ENCODE measurements at regions not wholly inside any gene's neighbourhood (a gene's known extent, or its start where the extent isn't known, plus 50 kb on each side); places are given as distances from the start of the nearest gene placed in this dataset.

- TF ChIP-seq, protein P1, sequence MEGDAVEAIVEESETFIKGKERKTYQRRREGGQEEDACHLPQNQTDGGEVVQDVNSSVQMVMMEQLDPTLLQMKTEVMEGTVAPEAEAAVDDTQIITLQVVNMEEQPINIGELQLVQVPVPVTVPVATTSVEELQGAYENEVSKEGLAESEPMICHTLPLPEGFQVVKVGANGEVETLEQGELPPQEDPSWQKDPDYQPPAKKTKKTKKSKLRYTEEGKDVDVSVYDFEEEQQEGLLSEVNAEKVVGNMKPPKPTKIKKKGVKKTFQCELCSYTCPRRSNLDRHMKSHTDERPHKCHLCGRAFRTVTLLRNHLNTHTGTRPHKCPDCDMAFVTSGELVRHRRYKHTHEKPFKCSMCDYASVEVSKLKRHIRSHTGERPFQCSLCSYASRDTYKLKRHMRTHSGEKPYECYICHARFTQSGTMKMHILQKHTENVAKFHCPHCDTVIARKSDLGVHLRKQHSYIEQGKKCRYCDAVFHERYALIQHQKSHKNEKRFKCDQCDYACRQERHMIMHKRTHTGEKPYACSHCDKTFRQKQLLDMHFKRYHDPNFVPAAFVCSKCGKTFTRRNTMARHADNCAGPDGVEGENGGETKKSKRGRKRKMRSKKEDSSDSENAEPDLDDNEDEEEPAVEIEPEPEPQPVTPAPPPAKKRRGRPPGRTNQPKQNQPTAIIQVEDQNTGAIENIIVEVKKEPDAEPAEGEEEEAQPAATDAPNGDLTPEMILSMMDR (IDR thresholded peaks at IDR 0.05; ENCODE audit: low read depth, low read length) = no peak
- no peak overlapping the region for H3K4me3 ChIP-seq (replicated peaks in 1 of 2; ENCODE audit: low read depth in 2 of 2, low read length in 2 of 2)
- DNase-seq (ENCODE audit: low read depth in 2 of 2) = no peak
These were observed 183.0 kb upstream of the TMCO5A start for GRCh38 chr15:37751401-37751800.

- TF ChIP-seq, protein P1 (IDR thresholded peaks at IDR 0.05; ENCODE audit: low read depth, low read length) = no peak
- H3K4me3 ChIP-seq (replicated peaks in 1 of 2; ENCODE audit: low read depth in 2 of 2, low read length in 2 of 2) = no peak overlapping the region
- no peak for DNase-seq (ENCODE audit: low read depth in 2 of 2)
These were observed 178.0 kb upstream of the TMCO5A start for GRCh38 chr15:37756407-37756806.

DNA sequence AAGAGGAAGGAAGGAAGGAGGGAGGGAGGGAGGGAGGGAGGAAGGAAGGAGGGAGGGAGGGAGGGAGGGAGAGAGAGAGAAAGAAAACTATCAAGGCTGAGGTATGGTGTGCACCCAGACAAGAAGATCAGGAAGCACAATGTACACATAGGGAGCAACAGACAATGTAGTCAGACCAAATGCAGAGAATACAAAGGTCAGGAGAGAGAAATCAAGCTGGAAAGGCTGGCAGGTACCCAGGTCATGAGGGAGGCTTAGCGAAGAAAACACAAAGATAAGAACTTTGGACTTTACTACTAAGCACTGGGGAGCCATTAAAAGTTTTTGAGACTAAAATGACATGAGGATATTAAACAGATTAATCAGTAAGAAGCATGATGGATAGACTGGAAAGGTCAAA, 176.0 kb upstream of the TMCO5A start:
- TF ChIP-seq, protein P1 (IDR thresholded peaks at IDR 0.05; ENCODE audit: low read depth, low read length) = no peak
- DNase-seq (ENCODE audit: low read depth in 2 of 2) = no peak
- H3K4me3 ChIP-seq (replicated peaks in 1 of 2; ENCODE audit: low read depth in 2 of 2, low read length in 2 of 2) = no peak overlapping the region

DNA sequence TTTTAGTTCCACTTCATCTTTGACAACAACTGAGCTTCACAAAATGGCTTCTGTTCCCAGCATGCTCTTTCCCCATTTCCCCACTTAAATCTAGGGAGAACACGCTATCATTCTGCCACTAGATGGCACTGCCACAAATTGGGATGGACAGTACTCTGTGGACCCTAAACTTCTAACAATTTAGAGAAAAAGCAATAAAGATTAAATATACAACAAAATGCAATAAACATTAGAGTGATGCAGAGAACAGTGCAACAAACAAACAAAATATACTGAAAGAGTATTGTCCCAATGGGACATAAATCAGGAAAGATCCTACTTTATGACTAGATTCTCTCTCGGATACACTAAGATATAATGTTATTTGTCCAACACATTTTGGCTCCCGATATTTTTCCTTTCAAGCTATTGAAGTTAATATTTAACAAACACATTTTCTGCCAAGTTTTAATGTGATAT, 169.7 kb upstream of the TMCO5A start:
- peak; percentile 77 to 85 for DNase-seq (ENCODE audit: low read depth in 2 of 2)
- TF ChIP-seq, protein P1 (IDR thresholded peaks at IDR 0.05; ENCODE audit: low read depth, low read length) = peak; percentile 72
- no peak overlapping the region for H3K4me3 ChIP-seq (replicated peaks in 1 of 2; ENCODE audit: low read depth in 2 of 2, low read length in 2 of 2)

DNA sequence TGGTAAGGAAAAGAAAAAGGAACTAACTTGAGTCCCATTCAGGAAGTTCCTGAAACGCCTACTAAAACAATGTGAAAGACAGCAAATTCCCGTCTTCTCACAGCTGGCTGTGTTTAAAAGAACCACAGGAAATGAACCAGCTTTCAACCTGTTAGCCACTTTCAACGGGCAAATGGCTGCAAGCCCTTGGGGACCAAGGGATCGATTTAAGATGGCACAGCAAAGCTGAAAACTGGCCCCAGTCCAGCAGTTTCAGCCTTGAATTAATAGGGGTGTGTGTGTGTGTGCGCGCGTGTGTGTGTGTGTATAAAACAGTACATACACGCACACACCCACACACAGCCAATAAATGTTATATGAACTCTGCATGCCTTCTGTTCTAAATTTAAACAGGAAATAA, 168.7 kb upstream of the TMCO5A start:
- TF ChIP-seq, protein P1 (IDR thresholded peaks at IDR 0.05; ENCODE audit: low read depth, low read length) = no peak
- DNase-seq (ENCODE audit: low read depth in 2 of 2) = peak in 1 of 2 donors; percentile 17
- no peak overlapping the region for H3K4me3 ChIP-seq (replicated peaks in 1 of 2; ENCODE audit: low read depth in 2 of 2, low read length in 2 of 2)

DNA sequence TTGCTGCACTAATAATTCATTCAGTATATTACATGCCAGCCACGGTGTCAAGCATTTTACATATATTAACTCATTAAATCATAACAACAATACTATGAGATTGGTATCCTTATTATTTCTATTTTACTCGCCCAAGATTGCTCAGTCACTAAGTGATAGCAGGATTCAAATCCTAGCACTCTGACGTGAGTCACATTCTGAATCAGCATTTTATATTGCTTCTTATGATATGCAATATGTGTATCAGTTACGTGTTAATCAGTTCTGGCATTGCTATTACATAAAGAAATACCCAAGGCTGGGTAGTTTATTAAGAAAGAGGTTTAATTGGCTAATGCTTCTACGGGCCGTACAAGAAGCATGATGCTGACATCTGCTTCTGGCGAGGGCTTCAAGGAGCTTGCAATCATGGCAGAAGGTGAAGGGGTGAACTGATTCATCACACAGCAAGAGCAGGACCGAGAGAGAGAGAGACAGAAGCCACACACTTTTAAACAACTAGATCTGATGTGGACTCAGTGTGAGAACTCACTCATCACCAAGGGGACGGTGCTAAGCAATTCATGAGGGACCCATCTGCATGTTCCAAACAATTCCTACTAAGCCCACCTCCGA, 166.5 kb upstream of the TMCO5A start:
- TF ChIP-seq, protein P1 (IDR thresholded peaks at IDR 0.05; ENCODE audit: low read depth, low read length) = no peak
- no peak overlapping the region for H3K4me3 ChIP-seq (replicated peaks in 1 of 2; ENCODE audit: low read depth in 2 of 2, low read length in 2 of 2)
- peak in 1 of 2 donors; percentile 36 for DNase-seq (ENCODE audit: low read depth in 2 of 2)

DNA sequence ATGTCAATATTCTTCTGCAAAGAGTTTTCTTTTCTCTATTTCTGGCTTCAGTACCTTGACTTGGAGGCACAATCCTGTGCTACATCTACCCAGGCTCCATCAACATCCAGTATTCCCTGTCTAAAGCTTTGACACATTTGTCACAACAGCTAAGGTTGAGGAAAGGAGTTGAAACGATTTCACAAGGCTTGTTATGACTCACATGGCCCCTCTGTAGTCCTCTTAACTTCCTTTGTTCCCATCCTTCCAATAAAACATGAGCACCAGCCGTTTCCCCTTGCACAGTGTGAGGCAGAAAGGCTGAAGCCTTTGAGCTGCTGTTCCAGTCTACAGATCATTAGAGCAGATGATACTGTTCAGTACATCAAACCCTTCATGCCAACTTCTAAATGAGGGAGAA, 163.0 kb upstream of the TMCO5A start:
- DNase-seq (ENCODE audit: low read depth in 2 of 2) = peak; percentile 39 to 66
- TF ChIP-seq, protein P1 (IDR thresholded peaks at IDR 0.05; ENCODE audit: low read depth, low read length) = no peak
- H3K4me3 ChIP-seq (replicated peaks in 1 of 2; ENCODE audit: low read depth in 2 of 2, low read length in 2 of 2) = no peak overlapping the region

Data from cardiac fibroblast (primary cell).